Endometrium (tissue), 2 donors: ENCODE measurements at regions not wholly inside any gene's neighbourhood (a gene's known extent, or its start where the extent isn't known, plus 50 kb on each side); places are given as distances from the start of the nearest gene placed in this dataset.
"Not testable (repeated sequence)": the region's sequence is repeated elsewhere in the genome, so short reads cannot be mapped to it uniquely, and the experiment has no call there.

Source experiments
- FAIRE-seq: peaks from 2 replicates; lab custom pipeline; 2012; peaks lifted over from hg19 to GRCh38; lab: Jason Lieb, UNC
- donor health status: control.
- donor health status: control.

DNA sequence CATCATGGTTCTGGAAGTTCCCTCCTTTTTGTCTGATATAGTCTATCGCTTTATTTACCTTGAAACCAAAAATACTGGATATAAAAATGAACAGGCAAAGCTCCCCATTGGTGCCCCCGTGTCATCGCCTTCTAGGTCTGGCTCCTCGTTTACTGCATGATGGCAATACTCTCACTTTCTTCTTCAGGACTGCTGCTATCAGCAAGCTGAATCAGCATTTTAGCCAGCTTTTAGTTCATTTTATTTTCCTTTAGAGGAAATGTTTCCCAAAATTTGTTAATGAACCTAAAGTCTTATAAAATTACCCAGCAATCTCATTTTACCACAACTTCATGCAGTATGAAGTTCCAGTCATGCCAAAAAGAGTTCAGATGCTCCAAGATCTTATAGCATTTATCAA is 80.5 kb downstream of the ZIC3 start:
- FAIRE-seq, result no peak

DNA sequence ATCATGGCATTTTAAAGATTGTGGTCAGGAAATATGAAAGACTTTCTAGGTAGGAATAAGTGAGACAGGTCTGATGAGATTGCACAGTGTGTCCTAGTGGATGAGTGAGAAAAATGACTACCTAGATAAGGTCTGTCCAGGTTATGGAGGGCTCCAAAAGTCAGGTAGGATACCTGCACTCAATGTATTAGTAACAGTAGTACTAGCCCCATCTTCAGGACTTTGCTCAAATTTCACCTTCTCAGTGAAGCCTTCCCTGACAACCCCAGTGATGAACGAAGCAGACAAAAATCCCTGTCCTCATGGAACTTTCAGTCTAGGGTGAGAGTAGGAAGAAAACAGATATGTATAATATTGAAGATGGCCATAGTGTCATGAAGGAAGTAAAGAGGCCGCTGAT is 85.7 kb downstream of the ZIC3 start:
- FAIRE-seq, result no peak

DNA sequence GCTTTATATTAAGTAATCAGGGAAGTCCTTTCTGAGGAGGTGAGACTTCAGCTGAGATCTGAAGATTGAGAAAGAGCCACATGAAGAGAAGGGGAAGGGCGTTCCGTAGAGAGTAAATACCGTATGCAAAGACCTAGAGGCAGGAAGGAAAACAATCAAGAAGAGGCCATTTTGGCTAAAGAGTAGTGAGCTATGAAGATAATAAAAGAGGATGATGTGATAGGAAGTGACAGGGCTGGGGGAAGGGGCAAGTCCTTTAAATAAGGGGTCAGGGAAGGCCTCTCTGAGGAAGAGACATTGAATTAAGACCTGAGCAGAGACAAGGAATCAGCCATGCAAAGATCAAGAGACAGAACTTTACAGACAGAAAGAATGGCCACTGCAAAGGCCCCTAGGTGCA is 86.2 kb downstream of the ZIC3 start:
- no peak for FAIRE-seq

DNA sequence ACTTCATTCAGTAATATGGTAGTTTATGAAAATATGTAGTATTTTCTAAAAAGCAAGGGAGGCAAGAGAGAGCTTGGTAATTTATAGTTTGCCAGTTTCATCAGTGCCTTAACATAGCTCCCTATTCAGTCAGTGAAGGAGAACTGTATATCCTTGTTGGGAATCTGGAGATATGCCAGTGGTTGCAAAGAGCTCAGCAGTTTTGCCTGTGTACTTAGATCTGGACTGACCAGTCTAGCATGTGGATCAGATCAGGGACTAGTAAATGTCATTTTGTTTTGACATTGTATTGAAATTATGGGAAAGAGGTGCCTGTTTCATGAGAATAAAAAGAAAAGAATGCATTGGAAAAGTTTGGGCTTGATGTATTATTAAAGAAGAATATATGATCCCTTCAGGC is 88.6 kb downstream of the ZIC3 start:
- FAIRE-seq, result no peak

DNA sequence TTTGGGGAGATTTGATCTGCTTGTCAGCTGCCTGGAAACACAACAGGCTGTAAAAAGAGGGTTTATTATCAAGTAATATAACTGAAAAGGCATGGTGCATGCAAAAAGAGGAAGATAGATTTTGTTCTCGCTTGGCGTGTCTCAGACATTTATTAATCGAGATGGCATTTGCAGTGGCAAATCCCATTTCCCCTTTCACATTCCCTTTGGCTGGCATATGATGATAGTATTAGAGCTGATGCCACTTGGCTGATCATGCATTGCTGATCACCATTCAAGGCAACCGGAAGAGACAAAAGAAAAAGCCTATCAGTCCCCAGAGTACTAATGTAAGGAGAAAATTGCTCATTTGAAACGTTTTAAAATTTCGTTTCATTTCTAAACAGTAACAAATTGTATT is 101.8 kb downstream of the ZIC3 start:
- FAIRE-seq, result no peak

DNA sequence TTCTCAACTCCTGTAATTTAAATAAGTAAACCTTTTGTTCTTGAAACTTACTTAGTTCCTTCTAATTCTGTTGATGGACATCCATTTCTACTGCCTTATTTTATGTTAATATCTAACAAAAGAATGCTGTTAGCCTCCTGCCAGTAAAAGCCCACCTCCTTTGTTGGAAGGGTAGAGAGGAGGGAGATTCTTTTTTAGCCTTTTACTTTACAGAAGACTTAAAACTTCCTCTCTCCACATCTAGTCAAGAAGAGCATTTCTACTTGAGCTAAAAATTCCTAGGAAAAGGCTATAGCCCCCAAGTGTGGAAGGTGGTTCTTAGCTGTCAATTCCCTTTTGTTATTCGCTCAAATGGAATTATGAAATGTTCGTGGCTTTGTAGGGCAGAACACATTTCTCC is 118.7 kb downstream of the ZIC3 start:
- FAIRE-seq, result no peak

DNA sequence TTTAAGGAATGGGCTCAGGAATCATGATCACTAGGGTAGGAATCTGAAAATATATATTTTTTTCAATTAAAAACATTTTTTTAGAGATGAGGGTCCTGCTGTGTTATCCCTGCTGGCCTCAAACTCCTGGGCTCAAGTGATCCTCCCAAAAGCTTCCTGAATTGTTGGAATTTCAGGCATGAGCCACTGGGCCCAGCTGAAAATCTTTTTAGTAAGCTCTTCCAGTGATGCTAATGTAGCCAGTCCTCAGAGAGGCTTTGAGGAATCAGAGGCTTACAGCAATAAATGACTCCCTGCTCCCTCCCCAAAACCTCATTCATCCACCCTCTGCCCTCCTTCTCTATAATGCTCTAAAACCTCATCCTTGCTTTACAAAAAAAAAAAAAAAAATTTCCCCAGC is 129.5 kb downstream of the ZIC3 start:
- no peak for FAIRE-seq

DNA sequence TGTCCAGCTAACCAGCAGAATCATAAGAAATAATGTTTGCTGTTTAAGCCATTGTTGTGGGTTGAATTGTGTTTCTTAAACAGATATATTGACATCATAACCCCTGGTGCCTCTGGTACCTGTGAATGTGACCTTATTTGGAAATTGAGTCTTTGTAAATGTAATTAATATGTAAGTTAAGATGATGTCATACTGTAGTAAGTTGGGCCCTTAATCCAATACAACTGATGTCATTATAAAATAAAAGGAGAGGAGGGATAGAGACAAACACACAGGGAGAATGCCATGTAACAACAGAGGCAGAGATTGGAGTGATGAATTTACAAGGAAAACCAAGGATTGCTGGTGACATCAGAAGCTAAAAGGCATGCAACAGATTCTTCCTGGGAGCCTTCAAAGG is 141.4 kb downstream of the ZIC3 start:
- no peak for FAIRE-seq

DNA sequence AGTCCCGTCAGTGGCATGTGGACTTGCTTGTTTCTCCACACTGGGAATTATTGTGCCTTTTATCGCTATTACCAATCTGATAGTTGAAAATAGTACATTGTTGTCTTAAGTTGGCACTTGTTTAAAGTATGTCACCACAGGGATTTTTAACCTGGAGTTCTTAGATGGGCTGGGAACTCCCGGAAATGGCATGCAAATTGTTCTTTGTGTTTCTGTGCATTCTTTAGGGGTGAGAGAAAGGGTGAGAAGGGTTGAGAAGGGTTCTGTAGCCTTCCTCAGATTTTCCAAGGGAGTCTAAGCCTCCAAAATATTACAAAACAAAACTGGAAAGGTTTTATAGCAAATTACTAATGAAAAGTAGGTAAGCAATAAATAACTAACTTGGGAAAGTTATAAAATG is 176.9 kb downstream of the ZIC3 start:
- FAIRE-seq, result no peak

DNA sequence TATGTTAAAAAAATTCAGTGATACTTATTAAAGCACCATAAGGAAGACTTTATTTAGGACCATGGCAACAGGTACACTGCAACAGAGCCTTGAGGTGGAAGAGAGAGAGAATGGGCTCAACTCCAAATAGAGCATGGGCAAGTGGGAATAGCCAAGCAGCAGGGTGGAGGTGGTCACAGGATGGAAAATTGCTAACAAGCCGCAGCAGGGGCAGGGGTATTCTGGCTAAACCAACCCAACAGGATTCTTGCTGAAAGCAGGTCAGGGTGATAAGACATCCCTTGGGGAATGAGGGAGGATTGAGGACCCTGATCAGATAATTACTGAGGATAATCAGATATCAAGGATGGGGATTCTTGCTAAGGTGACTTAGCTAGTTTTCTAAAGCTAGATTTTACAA is 177.5 kb downstream of the ZIC3 start:
- no peak for FAIRE-seq

DNA sequence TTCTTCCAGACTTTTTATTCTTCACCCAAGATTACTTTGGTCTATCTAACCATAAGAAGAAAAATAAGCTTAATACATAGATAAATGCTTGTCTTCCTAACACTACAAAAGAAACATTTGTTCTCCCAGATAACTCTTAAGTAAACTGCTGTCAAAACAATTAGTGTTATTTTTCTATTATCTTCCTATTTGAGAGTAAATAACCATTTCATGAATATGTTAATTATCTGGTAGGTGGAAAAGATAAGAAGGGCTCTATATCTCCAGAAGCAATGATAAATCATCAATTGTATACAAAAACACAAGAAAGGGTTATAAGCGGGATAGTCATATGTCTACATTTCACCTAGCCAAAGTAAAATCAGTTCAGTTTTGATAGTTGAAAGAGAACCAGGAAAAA is 180.4 kb downstream of the ZIC3 start:
- no peak for FAIRE-seq

DNA sequence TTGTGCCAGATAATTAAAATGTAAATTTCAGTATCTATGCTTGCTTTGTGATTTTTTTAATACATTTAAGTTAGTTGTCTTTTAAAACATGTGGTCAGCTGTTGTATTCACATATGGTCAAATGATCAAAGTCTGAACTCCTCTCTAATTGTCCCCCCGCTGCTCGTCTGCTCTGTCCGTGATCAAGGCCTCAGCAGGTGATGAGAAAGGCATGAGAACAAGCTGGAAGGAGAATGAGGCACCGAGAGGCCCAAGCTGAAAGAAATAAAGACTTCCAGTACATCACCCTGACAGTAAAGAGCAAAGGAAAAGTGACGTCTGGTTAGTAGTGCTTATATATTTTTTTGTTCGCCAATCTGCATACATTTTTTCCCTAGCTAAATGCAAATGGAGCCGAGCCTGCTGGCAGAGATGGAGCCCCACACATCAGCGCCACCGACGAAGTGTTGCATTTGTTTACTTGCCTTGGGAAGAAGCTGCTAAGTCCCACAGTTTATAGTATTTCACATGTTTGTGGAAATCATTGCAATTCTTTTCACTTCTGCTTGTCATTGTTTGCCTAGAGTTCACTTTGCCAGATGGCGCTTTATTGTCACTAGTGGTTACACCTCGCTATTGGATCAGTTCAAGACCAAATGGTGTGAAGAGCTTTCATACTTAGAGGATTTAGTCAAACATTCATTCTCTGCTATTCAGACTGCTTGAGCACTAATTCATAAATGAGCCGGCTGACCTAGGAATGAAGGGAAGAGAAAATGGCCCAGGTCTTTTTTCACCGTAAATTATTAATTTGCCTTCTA is 181.5 kb downstream of the ZIC3 start:
- FAIRE-seq, result no peak

DNA sequence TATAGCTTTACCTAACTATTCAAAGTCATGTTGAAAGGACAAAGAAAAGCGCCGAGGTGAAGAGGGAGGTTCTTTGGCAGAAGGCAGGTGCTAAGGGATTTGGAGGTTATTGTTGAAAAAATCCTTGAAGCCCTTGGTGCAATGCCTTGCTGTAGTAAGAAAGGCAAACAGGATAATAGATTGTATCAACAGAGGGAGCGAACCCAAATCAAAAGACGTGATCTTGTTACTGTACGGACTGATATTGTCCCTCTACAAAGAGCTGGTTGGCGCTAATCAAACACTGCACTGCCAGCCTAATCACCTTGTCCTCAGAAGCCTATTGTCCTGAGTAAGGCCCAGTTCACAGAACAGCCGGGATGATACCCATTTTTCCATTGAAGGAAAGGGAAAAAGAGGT is 182.9 kb downstream of the ZIC3 start:
- no peak for FAIRE-seq

DNA sequence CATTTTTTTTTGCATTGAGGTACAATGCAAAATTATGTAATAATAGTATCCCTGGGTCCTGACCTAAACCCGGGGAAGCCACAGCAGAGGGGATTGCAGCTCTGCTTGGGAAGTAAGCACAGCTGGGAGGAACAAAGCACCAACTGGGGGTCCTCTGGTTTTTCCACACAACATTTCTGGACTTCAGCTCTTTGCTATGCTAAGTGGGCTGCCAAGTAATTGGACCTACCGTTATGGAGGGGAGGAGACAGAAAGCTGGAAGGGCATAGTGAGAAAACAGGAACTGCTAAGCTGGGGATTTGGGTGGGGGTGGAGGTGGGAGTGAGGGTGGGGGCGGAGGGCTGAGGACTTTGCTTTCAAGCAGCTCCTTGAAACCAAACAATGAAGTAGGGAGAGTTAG is 183.3 kb downstream of the ZIC3 start:
- no peak for FAIRE-seq

DNA sequence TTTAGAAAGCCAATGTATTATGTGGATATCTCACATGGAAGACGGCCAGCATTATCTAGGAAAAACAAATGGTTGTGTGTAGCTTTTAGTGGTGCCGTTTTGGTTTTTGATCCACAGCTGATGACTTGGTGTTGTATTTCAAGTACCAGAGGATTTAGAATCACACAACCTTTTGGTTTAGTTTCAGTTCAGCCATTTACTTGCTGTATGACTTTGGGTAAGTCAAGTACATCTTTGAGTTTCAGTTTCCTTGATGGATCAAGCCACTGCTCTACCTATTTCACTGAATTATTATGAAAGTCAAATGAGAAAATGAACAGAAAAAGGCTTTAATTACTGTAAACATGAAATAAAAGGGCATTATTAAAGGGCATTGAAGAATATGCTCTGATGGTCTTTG is 205.6 kb downstream of the ZIC3 start:
- FAIRE-seq, result no peak

DNA sequence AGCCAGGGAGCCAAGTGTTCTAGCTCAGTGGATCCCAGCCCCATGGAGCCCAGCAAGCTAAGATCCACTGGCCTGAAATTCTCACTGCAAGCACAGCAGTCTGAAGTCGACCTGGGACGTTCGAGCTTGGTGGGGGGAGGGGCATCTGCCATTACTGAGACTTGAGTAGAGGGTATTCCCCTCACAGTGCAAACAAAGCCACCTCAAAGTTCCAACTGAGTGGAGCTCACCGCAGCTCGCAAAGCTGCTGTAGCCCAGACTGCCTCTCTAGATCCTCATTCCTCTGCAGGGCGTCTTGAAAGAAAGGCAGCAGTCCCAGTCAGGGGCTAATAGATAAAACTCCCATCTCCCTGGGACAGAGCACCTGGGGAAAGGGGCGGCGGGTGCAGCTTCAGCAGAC is 226.3 kb downstream of the ZIC3 start:
- no peak for FAIRE-seq

DNA sequence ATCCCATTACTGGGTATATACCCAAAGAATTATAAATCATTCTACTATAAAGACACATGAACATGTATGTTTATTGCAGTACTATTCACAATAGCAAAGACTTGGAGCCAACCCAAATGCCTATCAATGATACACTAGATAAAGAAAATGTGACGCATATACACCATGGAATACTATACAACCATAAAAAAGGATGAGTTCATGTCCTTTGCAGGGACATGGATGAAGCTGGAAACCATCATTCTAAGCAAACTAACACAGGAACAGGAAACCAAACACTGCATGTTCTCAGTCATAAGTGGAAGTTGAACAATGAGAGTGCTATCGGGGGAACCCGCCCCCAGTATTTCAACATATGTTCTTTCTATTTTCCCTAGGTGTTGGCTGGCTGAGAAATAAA is 232.0 kb downstream of the ZIC3 start:
- FAIRE-seq, result not testable (repeated sequence)

DNA sequence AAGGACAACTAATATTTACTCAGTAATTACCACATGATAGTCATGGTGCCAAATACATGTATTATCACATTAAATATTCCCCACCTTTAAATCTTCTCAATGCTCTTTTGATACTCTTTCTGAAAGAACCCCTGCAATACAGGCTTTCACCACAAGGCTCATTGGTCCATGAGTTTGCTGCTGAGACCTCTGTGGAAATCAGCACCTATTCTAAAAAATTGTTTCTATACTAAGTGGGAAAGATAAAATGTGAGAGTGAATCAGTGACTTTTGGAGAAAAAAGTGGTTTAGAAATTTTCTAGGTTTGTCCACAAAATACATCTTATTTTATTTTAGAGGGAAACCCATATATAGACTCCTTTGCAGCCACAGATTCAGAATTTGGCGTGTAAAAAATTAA is 257.3 kb downstream of the ZIC3 start:
- no peak for FAIRE-seq

DNA sequence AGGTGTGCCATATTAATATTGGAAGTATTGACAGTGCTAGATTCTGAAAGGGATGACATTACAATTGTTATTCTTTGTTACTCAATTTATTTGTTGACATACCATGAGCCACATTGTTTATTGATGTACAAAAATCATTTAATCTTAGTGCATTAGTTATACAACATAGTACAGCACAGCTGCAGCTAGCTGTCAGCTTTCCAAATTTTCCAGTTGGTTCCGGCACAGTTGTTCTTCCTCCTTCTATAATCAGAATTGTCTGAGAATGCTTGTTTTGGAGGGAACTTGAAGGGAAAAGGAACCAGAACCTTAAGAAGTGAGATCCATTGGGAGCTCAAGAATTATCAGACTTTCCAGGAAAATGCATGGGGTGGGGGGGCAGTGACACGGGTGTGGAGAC is 281.4 kb downstream of the ZIC3 start:
- FAIRE-seq, result no peak

DNA sequence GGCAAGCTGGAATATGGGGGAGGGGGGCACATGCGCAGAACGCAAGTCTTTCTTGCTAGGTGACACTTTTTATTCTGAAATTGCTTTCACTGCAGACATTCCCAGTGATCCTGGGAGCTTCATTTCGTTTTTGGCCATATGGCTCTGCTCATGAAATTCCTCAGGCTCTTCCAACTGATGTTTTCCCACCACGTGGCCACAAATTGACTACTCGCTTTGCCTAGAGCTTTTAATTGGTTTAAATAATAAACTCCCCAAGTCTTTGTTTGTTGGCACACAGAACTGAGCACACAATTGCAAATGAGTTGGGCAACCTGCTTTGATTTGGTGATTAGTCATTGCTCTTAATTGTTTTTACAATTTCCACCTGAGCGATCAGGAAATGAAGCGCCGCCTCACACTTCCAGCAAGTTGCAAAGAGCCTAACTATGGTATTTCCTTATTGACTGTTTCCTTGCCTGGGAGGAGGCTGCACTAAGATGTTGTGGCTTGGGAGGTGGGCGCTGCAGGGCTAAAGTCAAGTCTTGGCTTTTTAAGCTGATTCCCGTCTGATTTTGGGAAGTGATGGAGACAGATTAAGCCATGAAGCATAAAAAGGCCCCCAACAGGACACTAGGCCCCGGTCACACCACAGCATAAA is 282.5 kb downstream of the ZIC3 start:
- no peak for FAIRE-seq

DNA sequence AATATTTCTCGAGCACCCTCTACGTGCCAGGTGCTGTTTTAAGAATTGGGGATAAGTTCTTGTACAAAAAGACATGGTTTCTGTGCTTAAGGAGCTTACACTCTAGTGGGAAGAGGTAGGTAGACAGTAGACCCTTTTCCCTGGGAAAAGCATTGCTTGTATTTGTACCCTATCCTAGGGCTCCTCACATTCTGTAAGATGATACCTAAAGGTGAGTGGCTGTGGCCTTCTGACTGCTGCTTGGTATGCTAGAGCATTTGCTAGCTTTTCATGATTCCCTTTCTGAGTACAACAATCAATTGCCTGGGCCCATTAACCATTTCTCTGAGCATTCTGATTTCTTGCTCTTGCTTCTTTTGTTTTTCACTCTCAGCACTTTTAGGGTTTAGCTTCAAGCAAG is 286.6 kb downstream of the ZIC3 start:
- no peak for FAIRE-seq

DNA sequence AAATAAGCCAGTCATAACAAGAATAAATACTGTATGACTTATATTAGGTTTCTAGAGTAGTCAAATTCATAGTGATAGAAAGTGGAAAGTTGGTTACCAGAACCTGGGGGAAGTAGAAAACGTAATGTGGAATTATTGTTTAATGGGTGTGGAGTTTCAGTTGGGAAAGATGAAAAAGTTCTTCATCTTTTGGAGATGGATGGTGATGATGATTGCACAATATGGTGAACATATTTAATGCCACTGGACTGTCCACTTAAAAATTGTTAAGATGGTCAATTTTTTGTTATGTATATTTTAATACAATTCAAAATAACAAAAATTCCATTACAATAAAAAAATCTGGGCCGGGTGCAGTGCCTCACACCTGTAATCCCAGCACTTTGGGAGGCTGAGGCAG is 289.6 kb downstream of the ZIC3 start:
- FAIRE-seq, result no peak

DNA sequence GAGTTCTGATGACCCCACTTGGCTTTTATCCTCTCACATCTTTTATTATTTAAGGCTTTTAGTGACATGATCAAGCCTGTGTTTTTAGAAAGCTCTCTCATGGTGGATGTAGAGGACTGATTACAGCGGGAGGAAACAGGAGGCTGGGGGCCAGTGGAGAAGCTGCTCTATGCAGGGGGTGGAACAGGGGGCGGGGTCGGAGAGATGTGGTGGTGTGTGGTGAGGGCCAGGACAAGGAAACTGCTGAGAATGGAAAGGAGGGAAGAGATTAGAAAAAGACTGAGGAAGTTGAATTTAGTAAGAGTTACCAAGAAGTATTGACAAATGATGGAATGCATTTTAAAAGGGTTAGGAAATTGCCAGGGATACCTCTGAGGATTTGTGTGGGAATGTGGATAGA is 292.2 kb downstream of the ZIC3 start:
- FAIRE-seq, result no peak

DNA sequence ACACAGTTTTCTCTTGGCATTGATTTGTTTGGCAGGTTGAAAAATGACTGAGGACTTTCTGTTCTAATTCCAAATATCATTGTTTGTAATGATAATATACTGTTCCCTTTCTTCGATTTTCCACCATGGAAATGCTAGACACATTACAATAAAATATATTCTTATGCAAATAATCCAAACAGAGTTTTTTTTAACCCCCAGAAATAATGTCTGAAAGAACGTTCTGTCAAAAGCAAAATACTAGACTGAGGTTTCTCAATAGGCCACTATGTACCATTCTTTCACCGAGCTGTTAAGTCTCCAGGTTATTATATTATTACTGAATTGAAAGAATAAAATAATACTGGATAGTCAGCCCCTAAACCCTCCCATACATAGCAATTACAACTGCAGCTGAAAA is 312.5 kb downstream of the ZIC3 start:
- no peak for FAIRE-seq
